Spleen (tissue), 11 donors: ENCODE measurements at regions not wholly inside any gene's neighbourhood (a gene's known extent, or its start where the extent isn't known, plus 50 kb on each side); places are given as distances from the start of the nearest gene placed in this dataset.

ENCODE experiments used
- DNase-seq: peaks from one replicate; pipeline ENCODE4 v3.0.0-alpha.2; 2020
- H3K27ac ChIP-seq, 8 donors: fragments of 200-600 bp; sonication (generic) in 7 of 8; 1 replicate in 4 of 8; 2 replicates in 4 of 8; pipeline versions ENCODE4 v1.5.0 to v1.8.0; 2016 to 2021; ENCODE audit warnings: inconsistent platforms in 4 of 8, mild to moderate bottlenecking in 4 of 8, moderate library complexity in 1 of 8
- H3K27me3 ChIP-seq, 7 donors: fragments of 200-600 bp; sonication (generic) in 6 of 7; replicated peaks in 1 of 7; 1 replicate in 4 of 7; 2 replicates in 3 of 7; pipeline versions ENCODE4 v1.5.0 to v1.8.0; 2016 to 2021; ENCODE audit warnings: inconsistent platforms in 3 of 7, mild to moderate bottlenecking in 1 of 7
- H3K36me3 ChIP-seq, 6 donors: fragments of 200-600 bp; sonication (generic) in 5 of 6; 1 replicate in 4 of 6; 2 replicates in 2 of 6; pipeline versions ENCODE4 v1.5.0 to v1.8.0; 2016 to 2021; ENCODE audit warnings: inconsistent platforms in 2 of 6
- H3K4me1 ChIP-seq, 6 donors: fragments of 200-600 bp; sonication (generic) in 5 of 6; 1 replicate in 3 of 6; 2 replicates in 3 of 6; pipeline versions ENCODE4 v1.5.0 to v1.8.0; 2016 to 2021; ENCODE audit warnings: inconsistent platforms in 3 of 6
- H3K4me3 ChIP-seq, 8 donors: fragments of 200-600 bp; sonication (generic) in 7 of 8; 1 replicate in 4 of 8; 2 replicates in 4 of 8; pipeline versions ENCODE4 v1.5.0 to v1.8.0; 2016 to 2021; ENCODE audit warnings: inconsistent platforms in 4 of 8, mild to moderate bottlenecking in 4 of 8, moderate library complexity in 2 of 8
- H3K9me3 ChIP-seq, 8 donors: fragments of 200-600 bp; sonication (generic) in 7 of 8; 1 replicate in 4 of 8; 2 replicates in 4 of 8; pipeline versions ENCODE4 v1.5.0 to v1.8.0; 2016 to 2021; ENCODE audit warnings: inconsistent platforms in 4 of 8
- POLR2A ChIP-seq, 3 donors: fragments of 450-650 bp; IDR thresholded peaks; one replicate each; pipeline ENCODE4 v1.5.1; 2017; ENCODE audit warnings: antibody characterized with exemption in 3 of 3, mild to moderate bottlenecking in 1 of 3
- POLR2AphosphoS5 ChIP-seq, 3 donors: sonication (generic); formaldehyde crosslinking; IDR thresholded peaks; one replicate each; pipeline ENCODE4 v1.5.1; 2017; ENCODE audit warnings: antibody characterized with exemption in 3 of 3
- WGBS, 5 donors: extraction: QIAGEN DNeasy Blood & Tissue Kit in 3 of 5; methylation state at CpG; one replicate each; pipeline versions ENCODE4 v1.1.5 to v1.1.7; 2013 to 2018; 5-methylcytosine and 5-hydroxymethylcytosine counted together
- intact Hi-C: fragments of 100-400 bp; cut with DNase I; formaldehyde crosslinking; loops from one replicate; pipeline ENCODE4 v1.15.0; 2023; ENCODE audit warnings: low total_unique reads
- TF ChIP-seq, protein P1 (sequence below), 11 experiments: fragments of 200-600 bp in 7 of 11; fragments of 450-650 bp in 4 of 11; sonication (generic) in 4 of 11; IDR thresholded peaks in 8 of 11; conservative IDR thresholded peaks in 3 of 11; 1 replicate in 7 of 11; 2 replicates in 4 of 11; pipeline versions ENCODE4 v1.4.0 to v1.8.0; 2016 to 2021; ENCODE audit warnings: antibody characterized with exemption in 11 of 11, inconsistent platforms in 4 of 11, mild to moderate bottlenecking in 1 of 11
- donor health status: healthy with polysubstance abuse.
- donor health status: DM: no; HTN: no; CAD: no; lungs with moderate emphysema.
- donor health status: DM: no; HTN: no; CAD: no.
- donor health status: Bipolar disorder and iron deficiency.
- donor health status: healthy.
- donor health status: DM: no; HTN: no; CAD: no.
- donor health status: DM: yes; HTN: yes; CAD: no.

DNA sequence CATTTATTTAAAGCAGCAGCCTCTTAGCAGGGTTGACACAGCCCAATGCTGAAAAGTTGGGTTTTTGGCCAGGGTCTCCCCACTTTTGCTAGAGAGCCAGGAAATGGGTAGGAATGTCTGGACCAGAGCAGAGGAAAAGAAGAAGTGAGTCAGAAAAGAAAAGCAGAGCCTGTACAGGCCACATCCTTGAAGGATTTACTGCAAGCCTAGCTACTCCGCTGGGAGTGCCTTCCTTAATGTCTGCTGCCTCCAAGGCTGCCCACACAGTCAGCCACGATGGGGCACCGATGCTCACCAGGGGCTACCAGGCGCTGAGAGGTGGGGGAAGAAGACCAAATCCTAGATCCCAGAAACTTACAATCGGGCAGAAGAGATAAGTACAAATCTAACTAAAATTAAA, 139.2 kb downstream of the C12orf75 start:
- TF ChIP-seq POLR2A (IDR thresholded peaks at IDR 0.05) (no peak), POLR2AphosphoS5 (IDR thresholded peaks at IDR 0.05) (no peak)
- TF ChIP-seq, protein P1, sequence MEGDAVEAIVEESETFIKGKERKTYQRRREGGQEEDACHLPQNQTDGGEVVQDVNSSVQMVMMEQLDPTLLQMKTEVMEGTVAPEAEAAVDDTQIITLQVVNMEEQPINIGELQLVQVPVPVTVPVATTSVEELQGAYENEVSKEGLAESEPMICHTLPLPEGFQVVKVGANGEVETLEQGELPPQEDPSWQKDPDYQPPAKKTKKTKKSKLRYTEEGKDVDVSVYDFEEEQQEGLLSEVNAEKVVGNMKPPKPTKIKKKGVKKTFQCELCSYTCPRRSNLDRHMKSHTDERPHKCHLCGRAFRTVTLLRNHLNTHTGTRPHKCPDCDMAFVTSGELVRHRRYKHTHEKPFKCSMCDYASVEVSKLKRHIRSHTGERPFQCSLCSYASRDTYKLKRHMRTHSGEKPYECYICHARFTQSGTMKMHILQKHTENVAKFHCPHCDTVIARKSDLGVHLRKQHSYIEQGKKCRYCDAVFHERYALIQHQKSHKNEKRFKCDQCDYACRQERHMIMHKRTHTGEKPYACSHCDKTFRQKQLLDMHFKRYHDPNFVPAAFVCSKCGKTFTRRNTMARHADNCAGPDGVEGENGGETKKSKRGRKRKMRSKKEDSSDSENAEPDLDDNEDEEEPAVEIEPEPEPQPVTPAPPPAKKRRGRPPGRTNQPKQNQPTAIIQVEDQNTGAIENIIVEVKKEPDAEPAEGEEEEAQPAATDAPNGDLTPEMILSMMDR (IDR thresholded peaks at IDR 0.05 in 8 of 11, conservative IDR thresholded peaks at IDR 0.05 in 3 of 11): no peak
- Histone ChIP-seq H3K27me3 (peaks cover 0 to 41% (median 0%) of the 10 kb centered on the region in 7 donors), H3K4me1 (no peaks in the 10 kb centered on the region), H3K27ac (no peak overlapping the region), H3K36me3 (no peaks in the 10 kb centered on the region), H3K4me3 (no peak overlapping the region), H3K9me3 (no peaks in the 10 kb centered on the region)
- intact Hi-C loops: no loop called here
- no peak for DNase-seq
- 48 to 82% (median 72%) methylated on average over 5 of the region's 5 CpGs for WGBS, 5 donors

- Histone ChIP-seq H3K27ac (no peak overlapping the region), H3K36me3 (no peaks in the 10 kb centered on the region), H3K4me3 (no peak overlapping the region), H3K4me1 (no peaks in the 10 kb centered on the region), H3K27me3 (peaks cover 0 to 41% (median 0%) of the 10 kb centered on the region in 7 donors), H3K9me3 (no peaks in the 10 kb centered on the region)
- WGBS, 5 donors: 73 to 89% (median 83%) methylated on average over 2 of the region's 2 CpGs
- no peak for TF ChIP-seq POLR2A (IDR thresholded peaks at IDR 0.05)
- TF ChIP-seq, protein P1 (IDR thresholded peaks at IDR 0.05 in 8 of 11, conservative IDR thresholded peaks at IDR 0.05 in 3 of 11): no peak
- TF ChIP-seq POLR2AphosphoS5 (IDR thresholded peaks at IDR 0.05): no peak
- no peak for DNase-seq
- intact Hi-C loops: no loop called here
These were observed 139.6 kb downstream of the C12orf75 start for GRCh38 chr12:105470102-105470501.

DNA sequence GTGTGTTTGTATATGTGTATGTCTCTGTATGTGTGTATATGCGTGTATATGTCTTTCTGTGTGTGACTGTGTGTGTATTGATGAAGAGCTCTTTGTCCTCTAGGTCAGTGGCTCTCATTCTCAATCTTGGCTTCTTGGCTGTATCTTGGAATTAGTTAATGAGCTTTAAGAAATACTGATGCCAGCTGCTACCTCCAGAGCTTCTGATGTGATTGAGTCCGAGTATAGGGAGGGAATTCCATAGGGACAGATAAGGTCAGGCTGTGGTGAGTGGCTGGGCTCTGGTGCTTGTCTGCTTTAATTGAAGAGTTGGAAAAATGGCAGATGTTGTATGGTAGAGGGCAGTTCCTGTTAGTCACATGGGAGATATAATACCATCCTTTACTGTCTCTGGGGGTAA, 140.1 kb downstream of the C12orf75 start:
- whole genome bisulfite sequencing, 5 donors: 77 to 89% (median 82%) methylated on average over 2 of the region's 2 CpGs
- Histone ChIP-seq H3K9me3 (no peaks in the 10 kb centered on the region), H3K27ac (no peak overlapping the region), H3K4me3 (no peak overlapping the region), H3K27me3 (peaks cover 0 to 41% (median 0%) of the 10 kb centered on the region in 7 donors), H3K4me1 (no peaks in the 10 kb centered on the region), H3K36me3 (no peaks in the 10 kb centered on the region)
- DNase-seq: no peak
- TF ChIP-seq POLR2AphosphoS5 (IDR thresholded peaks at IDR 0.05) (no peak), POLR2A (IDR thresholded peaks at IDR 0.05) (no peak)
- TF ChIP-seq, protein P1 (IDR thresholded peaks at IDR 0.05 in 8 of 11, conservative IDR thresholded peaks at IDR 0.05 in 3 of 11): no peak
- intact Hi-C loops: no loop called here

- intact Hi-C loops: no loop called here
- no peak for TF ChIP-seq POLR2A (IDR thresholded peaks at IDR 0.05)
- no peak for TF ChIP-seq POLR2AphosphoS5 (IDR thresholded peaks at IDR 0.05)
- TF ChIP-seq, protein P1 (IDR thresholded peaks at IDR 0.05 in 8 of 11, conservative IDR thresholded peaks at IDR 0.05 in 3 of 11): no peak
- H3K27me3 ChIP-seq: peaks cover 0 to 12% (median 0%) of the 10 kb centered on the region in 7 donors
- H3K36me3 ChIP-seq: no peaks in the 10 kb centered on the region
- no peak overlapping the region for H3K4me3 ChIP-seq
- no peak for DNase-seq
- no peaks in the 10 kb centered on the region for H3K4me1 ChIP-seq
- H3K9me3 ChIP-seq: no peaks in the 10 kb centered on the region
- 64 to 77% (median 69%) methylated on average over 4 of the region's 4 CpGs for WGBS, 5 donors
- H3K27ac ChIP-seq: no peak overlapping the region
These were observed 144.2 kb downstream of the C12orf75 start for GRCh38 chr12:105474672-105475071.
